HG03439 (cell line): ENCODE measurements at regions not wholly inside any gene's neighbourhood (a gene's known extent, or its start where the extent isn't known, plus 50 kb on each side); places are given as distances from the start of the nearest gene placed in this dataset.
"Not testable (repeated sequence)": the region's sequence is repeated elsewhere in the genome, so short reads cannot be mapped to it uniquely, and the experiment has no call there.

Experiments
- ATAC-seq: cut with Tn5 transposase; IDR thresholded peaks from one replicate; pipeline ENCODE4 v1.9.1; 2021; ENCODE audit warnings: mild to moderate bottlenecking, moderate library complexity; ENCODE audit not compliant: unreplicated experiment

DNA sequence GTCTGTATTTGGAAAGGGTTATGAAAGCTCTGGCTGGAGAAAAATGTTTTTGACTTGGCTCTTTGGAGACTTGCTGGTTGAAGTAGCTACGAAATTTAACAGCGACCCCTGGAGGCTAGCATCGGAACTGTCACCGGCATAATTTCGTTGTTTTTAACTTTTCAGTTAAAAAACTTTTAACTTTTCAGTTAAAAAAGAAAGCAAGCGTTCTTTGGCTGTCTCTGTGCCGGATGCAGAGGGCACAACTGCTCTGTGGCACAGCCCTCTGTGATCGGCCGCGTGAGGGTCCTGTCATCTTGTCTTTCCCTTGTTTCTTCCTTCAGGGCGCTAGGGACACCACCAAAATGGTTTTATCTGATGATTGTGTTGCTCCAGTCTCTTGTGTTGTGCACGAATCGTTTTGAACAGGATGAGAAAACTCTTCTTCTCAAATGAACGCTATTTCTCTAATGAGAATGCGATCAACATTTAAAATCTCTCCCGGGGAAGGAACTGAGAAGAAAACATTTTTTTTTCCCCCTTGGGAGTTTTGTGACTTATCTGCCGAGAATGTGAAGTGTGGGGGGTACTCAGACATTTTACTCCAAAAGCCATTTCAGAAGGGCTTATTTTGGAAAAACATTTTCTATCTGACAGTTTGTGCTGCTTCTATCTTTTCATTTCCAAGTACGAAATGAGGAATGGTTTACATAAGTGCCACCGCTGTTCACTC lies 57.1 kb downstream of the ADCYAP1 start:
- no peak for ATAC-seq

DNA sequence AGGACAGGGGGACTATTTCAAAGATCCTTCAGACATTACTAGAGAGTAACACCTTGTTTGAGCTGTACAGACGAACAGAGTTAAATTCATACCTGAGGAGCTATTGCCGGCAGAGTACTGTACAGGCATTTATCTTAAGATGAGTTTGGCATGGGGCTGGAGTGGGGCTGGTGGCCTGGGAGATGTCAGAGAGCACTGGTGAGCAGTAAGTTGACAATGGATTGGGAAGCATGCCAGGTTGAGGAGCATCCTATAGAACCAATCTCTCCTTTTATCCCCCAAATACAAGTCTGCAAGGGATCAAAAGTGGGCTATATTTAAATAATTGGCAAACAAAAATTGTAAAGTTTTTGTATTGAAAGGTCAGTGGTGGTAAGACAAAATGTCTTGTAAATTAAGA lies 58.6 kb downstream of the ADCYAP1 start:
- no peak for ATAC-seq

DNA sequence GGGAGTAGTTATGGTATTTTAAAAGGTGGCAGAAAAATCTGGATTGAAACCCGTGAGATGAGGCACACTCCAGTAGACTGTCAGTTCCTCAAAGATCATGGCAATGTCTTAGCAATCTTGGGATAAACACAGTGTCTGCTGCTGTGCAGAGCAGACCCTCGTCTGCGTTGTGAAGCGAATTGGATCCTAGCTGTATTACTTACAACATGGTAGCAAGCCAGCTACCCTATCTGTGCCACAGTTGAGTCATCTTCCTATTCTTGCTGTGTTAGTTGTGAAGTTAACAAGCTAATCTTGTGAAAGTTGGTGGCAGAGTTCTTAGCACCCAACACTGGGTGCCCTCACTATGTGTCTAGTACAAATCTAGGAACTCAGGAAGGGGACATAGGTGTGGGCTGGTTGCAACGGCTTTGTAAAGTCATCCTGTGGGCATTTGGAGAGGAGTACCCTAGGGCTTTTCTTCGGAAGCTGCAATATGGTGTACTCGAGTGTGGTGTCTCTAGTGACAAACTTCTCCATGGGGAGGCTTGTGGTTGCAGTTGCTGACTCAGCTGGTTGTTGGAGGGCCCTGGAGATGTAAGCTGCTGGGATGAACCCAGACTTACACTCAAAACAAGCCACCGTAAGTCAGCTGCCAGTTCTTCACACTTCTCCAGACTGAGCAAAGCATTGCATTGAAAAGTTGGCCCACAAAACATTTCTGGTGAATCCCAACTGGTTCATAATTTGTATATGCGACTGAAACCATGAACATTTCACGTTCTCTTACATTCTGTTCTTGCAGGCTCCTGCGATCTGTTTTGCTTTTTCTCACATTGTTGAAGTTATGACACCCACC lies 61.5 kb downstream of the ADCYAP1 start:
- ATAC-seq: no peak

GRCh38 chr18:966759-967576 lies 62.3 kb downstream of the ADCYAP1 start:
- no peak for ATAC-seq

- not testable (repeated sequence) for ATAC-seq
Measured at GRCh38 chr18:968910-969309, 64.2 kb downstream of the ADCYAP1 start.

GRCh38 chr18:969311-969710 lies 64.6 kb downstream of the ADCYAP1 start:
- ATAC-seq: not testable (repeated sequence)

- ATAC-seq: not testable (repeated sequence)
Measured at GRCh38 chr18:974606-975005, 69.9 kb downstream of the ADCYAP1 start.

DNA sequence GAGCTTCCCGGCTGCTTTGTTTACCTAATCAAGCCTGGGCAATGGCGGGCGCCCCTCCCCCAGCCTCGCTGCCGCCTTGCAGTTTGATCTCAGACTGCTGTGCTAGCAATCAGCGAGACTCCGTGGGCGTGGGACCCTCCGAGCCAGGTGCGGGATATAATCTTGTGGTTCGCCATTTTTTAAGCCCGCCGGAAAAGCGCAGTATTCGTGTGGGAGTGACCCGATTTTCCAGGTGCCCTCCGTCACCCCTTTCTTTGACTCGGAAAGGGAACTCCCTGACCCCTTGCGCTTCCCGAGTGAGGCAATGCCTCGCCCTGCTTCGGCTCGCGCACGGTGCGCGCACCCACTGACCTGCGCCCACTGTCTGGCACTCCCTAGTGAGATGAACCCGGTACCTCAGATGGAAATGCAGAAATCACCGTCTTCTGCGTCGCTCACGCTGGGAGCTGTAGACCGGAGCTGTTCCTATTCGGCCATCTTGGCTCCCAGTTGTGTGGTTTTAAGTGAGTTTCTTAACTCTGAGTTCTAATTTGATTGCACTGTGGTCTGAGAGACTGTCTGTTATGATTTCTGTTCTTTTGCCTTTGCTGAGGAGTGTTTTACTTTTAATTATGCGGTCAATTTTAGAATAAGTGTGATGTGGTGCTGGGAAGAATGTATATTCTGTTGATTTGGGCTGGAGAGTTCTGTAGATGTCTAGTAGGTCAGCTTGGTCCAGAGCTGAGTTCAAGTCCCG lies 71.9 kb downstream of the ADCYAP1 start:
- ATAC-seq: not testable (repeated sequence)

GRCh38 chr18:977327-977726 lies 72.7 kb downstream of the ADCYAP1 start:
- ATAC-seq: not testable (repeated sequence)

- ATAC-seq: not testable (repeated sequence)
Measured at GRCh38 chr18:977732-978131, 73.1 kb downstream of the ADCYAP1 start.

- ATAC-seq: no peak
Measured at GRCh38 chr18:980586-980985, 75.9 kb downstream of the ADCYAP1 start.

DNA sequence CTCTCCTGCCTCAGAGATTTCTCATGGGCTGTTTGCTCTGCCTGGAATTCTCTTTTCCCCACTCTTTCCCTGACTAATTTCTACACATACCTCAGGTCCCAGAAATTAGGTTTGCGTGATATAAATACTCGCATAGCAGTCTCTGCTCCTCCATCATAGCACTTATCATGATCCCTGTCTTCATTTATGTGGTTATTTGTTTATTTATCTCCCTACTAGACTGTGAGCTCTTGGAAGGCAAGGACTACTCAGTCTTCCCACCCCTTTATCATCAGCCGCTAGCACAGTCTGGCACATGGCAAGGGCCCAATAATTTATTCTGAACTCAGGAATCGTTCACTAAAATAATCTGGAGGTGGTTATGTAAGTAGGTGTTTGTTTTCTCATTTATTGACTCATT lies 79.3 kb downstream of the ADCYAP1 start:
- no peak for ATAC-seq

DNA sequence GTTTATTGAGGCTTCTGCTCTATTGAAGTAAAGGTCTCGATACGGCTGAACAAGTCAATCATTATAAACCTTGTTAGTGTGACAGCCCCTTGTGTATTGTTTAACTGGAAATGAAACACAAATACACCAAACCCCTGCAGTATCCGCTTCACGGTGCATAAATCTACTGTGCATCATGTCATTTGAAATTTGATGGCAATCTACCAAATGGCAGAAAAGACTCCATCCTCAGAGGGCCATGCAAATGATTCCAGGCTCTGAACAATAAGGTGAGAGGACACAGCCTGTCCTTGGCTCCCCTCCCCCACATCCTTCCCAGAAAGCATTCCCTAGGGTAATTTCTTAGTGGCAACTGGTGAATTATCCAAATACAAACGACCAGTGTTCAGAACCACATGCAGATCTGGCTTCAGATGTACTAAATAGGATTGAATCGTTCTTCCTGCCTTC lies 80.6 kb downstream of the ADCYAP1 start:
- no peak for ATAC-seq

GRCh38 chr18:986051-986450 lies 81.4 kb downstream of the ADCYAP1 start:
- ATAC-seq: no peak

DNA sequence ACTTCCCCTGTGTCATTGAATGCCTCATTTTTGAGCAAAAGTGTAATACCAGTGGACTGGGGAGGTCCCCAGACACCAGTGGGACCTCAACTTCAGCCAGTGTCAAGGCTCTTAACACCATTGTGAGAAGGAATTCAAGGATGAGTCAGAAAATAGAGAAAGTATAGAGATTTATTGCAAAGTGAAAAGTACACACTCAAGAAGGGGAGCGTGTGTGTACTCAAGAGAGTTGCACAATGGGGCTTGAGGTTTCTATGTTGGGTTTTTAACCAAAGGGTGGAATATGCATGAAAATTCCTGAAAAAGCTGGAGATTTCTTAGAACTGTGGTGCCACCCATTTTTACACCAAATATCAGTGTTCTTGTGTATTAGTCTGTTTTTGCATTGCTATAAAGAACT lies 81.9 kb downstream of the ADCYAP1 start:
- ATAC-seq: no peak

GRCh38 chr18:987325-988186 lies 82.9 kb downstream of the ADCYAP1 start:
- no peak for ATAC-seq

DNA sequence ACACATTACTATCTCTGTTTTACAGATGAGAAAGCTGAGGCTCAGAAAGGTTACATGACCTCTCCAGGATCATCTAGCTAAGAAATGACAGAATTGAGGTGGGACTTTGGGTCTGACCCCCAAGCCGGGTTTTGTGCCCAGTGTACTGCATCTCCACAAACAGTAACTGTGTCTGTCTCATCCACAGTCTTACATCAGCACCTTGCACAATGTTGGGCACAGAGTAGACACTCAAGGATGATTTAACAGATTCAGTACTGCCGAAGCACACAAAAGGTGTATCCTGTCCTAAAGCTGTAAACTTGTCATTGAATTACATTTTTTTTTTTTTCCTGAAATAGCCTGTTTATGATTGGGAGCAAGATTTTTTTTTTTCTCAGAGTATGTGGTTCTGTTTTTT lies 84.8 kb downstream of the ADCYAP1 start:
- no peak for ATAC-seq

DNA sequence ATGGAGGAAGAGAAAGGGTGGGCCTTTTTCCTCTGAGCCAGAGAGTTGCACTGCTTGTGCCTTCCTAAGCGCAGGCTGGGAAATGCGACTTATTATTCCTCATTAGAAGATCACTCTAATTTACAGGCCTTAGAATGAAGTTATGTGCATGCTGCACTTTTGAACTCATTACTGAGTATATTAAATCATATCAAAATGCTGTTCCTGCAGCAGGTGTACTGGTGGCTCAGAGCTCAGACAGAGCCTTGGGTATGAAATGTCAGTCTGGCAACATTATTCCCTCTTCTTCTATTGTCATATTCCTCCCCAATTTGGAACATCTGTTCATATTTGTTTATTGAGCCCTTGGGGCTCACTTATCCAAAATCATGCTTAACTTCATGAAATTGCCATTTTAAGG lies 85.5 kb downstream of the ADCYAP1 start:
- no peak for ATAC-seq

DNA sequence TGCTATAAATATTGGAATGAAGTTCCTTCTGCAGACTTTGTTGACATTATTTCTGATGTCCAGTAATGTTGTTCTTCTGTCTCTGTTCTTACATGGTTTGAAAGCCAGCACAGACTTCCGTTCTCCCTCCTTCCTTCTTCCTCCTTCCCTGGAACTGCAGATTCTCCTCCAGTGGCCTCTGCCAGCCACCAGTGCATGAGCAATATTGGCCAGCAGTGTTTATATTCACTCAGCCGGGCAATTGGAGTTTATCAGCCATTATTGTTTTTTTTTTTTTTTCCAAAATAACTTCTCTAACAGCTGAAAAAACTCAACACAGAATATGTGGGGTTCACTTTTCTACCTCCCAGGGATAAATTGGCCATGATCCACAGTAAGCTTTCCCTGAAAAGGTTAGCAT lies 86.8 kb downstream of the ADCYAP1 start:
- ATAC-seq: no peak

DNA sequence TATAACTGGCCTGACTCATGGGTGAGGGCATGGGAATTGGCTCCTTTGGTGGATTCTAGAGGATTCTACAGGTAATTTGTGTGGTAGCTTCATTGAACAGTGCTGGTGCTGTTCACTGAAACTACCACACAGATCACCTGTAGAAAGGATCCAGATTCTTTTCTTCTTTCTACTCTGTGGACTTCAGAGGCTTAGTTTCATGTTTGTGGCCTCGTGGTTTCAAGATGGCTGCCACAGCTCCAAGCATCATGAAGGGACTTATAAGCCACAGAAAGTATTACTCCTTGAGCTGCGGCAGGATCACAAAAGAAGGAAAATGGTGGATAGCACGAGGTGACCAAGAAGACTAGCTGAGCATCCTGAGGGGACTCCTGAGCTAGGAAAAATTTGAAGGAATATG lies 88.9 kb downstream of the ADCYAP1 start:
- ATAC-seq: no peak
